ENCODE measurements at regions not wholly inside any gene's neighbourhood (a gene's known extent, or its start where the extent isn't known, plus 50 kb on each side); places are given as distances from the start of the nearest gene placed in this dataset.

GRCh38 chr4:163920426-163920825 is 425.9 kb downstream of the TMA16 start:
- no peak overlapping the region for H3K27ac ChIP-seq
- no peak for TF ChIP-seq CTCF (conservative IDR thresholded peaks at IDR 0.05)

- H3K27ac ChIP-seq: no peak overlapping the region
- TF ChIP-seq CTCF (conservative IDR thresholded peaks at IDR 0.05): no peak
Observed at GRCh38 chr4:163922302-163922701, 427.8 kb downstream of the TMA16 start.

- TF ChIP-seq CTCF (conservative IDR thresholded peaks at IDR 0.05): no peak
- H3K27ac ChIP-seq: no peak overlapping the region
Observed at GRCh38 chr4:163923092-163923491, 428.6 kb downstream of the TMA16 start.

- no peak overlapping the region for H3K27ac ChIP-seq
- no peak for TF ChIP-seq CTCF (conservative IDR thresholded peaks at IDR 0.05)
Observed at GRCh38 chr4:163930086-163930485, 435.6 kb downstream of the TMA16 start.

- H3K27ac ChIP-seq: no peak overlapping the region
- no peak for TF ChIP-seq CTCF (conservative IDR thresholded peaks at IDR 0.05)
Observed at GRCh38 chr4:163932504-163932903, 438.0 kb downstream of the TMA16 start.

GRCh38 chr4:163939597-163939996 is 445.1 kb downstream of the TMA16 start:
- H3K27ac ChIP-seq: no peak overlapping the region
- no peak for TF ChIP-seq CTCF (conservative IDR thresholded peaks at IDR 0.05)

- no peak for TF ChIP-seq CTCF (conservative IDR thresholded peaks at IDR 0.05)
- H3K27ac ChIP-seq: no peak overlapping the region
Observed at GRCh38 chr4:163941221-163941905, 446.9 kb downstream of the TMA16 start.

Data from VCaP (cell line).